ENCODE measurements at regions not wholly inside any gene's neighbourhood (a gene's known extent, or its start where the extent isn't known, plus 50 kb on each side); places are given as distances from the start of the nearest gene placed in this dataset.
A peak's percentile ranks its signal among the peaks of the same experiment; 100 is the strongest.

GRCh38 chr13:31930901-31931522 lies 100.6 kb upstream of the FRY start:
- H3K27me3 ChIP-seq (replicated peaks in 2 of 5; ENCODE audit: control insufficient read depth in 4 of 5, insufficient read depth in 5 of 5, low read length in 4 of 5): no peaks in the 10 kb centered on the region
- H3K4me1 ChIP-seq (ENCODE audit: control extremely low read depth in 1 of 4, control insufficient read depth in 4 of 4, insufficient read depth in 4 of 4, low read length in 3 of 4): peaks cover 13 to 41% (median 24%) of the 10 kb centered on the region in 4 experiments
- H3K27ac ChIP-seq (ENCODE audit: insufficient read depth in 1 of 2, low read depth in 1 of 2, low read length in 2 of 2, poor library complexity in 1 of 2, severe bottlenecking in 2 of 2): no peak overlapping the region
- no peaks in the 10 kb centered on the region for H3K36me3 ChIP-seq (ENCODE audit: control insufficient read depth in 4 of 4, insufficient read depth in 4 of 4, low read length in 3 of 4)
- ChIA-PET CTCF (interaction anchor here (0.9 to 1.0 kb wide), 2 partner anchors 12 to 21 kb away, joined by 3 read pairs; no protein-coding TSS in a partner anchor), POLR2A (no interaction called here)
- no peak overlapping the region for H3K4me3 ChIP-seq (ENCODE audit: control insufficient read depth in 1 of 7, extremely low read depth in 1 of 7, insufficient read depth in 4 of 7, low read depth in 2 of 7, low read length in 6 of 7)
- 81% methylated on average over 3 of the region's 3 CpGs for WGBS (ENCODE audit: insufficient coverage)
- no peaks in the 10 kb centered on the region for H3K9me3 ChIP-seq (ENCODE audit: control extremely low read depth in 1 of 5, control insufficient read depth in 4 of 5, insufficient read depth in 2 of 5, low read depth in 1 of 5, low read length in 4 of 5)
- peak in 2 of 3 donors; percentile 20 to 39 for DNase-seq

GRCh38 chr13:31937436-31937835 lies 94.1 kb upstream of the FRY start:
- WGBS (ENCODE audit: insufficient coverage): 100% methylated on average over 2 of the region's 4 CpGs
- POLR2A ChIA-PET: no interaction called here
- CTCF ChIA-PET: interaction anchor here (0.9 to 1.6 kb wide), 3 partner anchors 10 to 28 kb away, joined by 3 to 5 read pairs (median 4); no protein-coding TSS in a partner anchor

GRCh38 chr13:31940076-31940475 lies 91.5 kb upstream of the FRY start:
- WGBS (ENCODE audit: insufficient coverage): 90% methylated on average over 3 of the region's 4 CpGs
- POLR2A ChIA-PET: no interaction called here
- H3K27me3 ChIP-seq (replicated peaks in 2 of 5; ENCODE audit: control insufficient read depth in 4 of 5, insufficient read depth in 5 of 5, low read length in 4 of 5): no peaks in the 10 kb centered on the region
- H3K27ac ChIP-seq (ENCODE audit: insufficient read depth in 1 of 2, low read depth in 1 of 2, low read length in 2 of 2, poor library complexity in 1 of 2, severe bottlenecking in 2 of 2): no peak overlapping the region
- no peaks in the 10 kb centered on the region for H3K9me3 ChIP-seq (ENCODE audit: control extremely low read depth in 1 of 5, control insufficient read depth in 4 of 5, insufficient read depth in 2 of 5, low read depth in 1 of 5, low read length in 4 of 5)
- peaks cover 0 to 4% (median under 1%) of the 10 kb centered on the region in 4 experiments for H3K4me1 ChIP-seq (ENCODE audit: control extremely low read depth in 1 of 4, control insufficient read depth in 4 of 4, insufficient read depth in 4 of 4, low read length in 3 of 4)
- no peak overlapping the region for H3K4me3 ChIP-seq (ENCODE audit: control insufficient read depth in 1 of 7, extremely low read depth in 1 of 7, insufficient read depth in 4 of 7, low read depth in 2 of 7, low read length in 6 of 7)
- CTCF ChIA-PET: interaction anchor here (0.9 to 1.2 kb wide), 4 partner anchors 12 to 61 kb away, joined by 3 read pairs; no protein-coding TSS in a partner anchor
- no peaks in the 10 kb centered on the region for H3K36me3 ChIP-seq (ENCODE audit: control insufficient read depth in 4 of 4, insufficient read depth in 4 of 4, low read length in 3 of 4)
- no peak for DNase-seq

More at GRCh38 chr13:31937436-31937835, 94.1 kb upstream of the FRY start:
- H3K36me3 ChIP-seq (ENCODE audit: control insufficient read depth in 4 of 4, insufficient read depth in 4 of 4, low read length in 3 of 4): no peaks in the 10 kb centered on the region
- H3K4me3 ChIP-seq (ENCODE audit: control insufficient read depth in 1 of 7, extremely low read depth in 1 of 7, insufficient read depth in 4 of 7, low read depth in 2 of 7, low read length in 6 of 7): no peak overlapping the region
- no peaks in the 10 kb centered on the region for H3K4me1 ChIP-seq (ENCODE audit: control extremely low read depth in 1 of 4, control insufficient read depth in 4 of 4, insufficient read depth in 4 of 4, low read length in 3 of 4)
- no peaks in the 10 kb centered on the region for H3K9me3 ChIP-seq (ENCODE audit: control extremely low read depth in 1 of 5, control insufficient read depth in 4 of 5, insufficient read depth in 2 of 5, low read depth in 1 of 5, low read length in 4 of 5)
- no peaks in the 10 kb centered on the region for H3K27me3 ChIP-seq (replicated peaks in 2 of 5; ENCODE audit: control insufficient read depth in 4 of 5, insufficient read depth in 5 of 5, low read length in 4 of 5)
- H3K27ac ChIP-seq (ENCODE audit: insufficient read depth in 1 of 2, low read depth in 1 of 2, low read length in 2 of 2, poor library complexity in 1 of 2, severe bottlenecking in 2 of 2): no peak overlapping the region
- DNase-seq: no peak

GRCh38 chr13:31943591-31943990 lies 88.0 kb upstream of the FRY start:
- Histone ChIP-seq H3K27ac (ENCODE audit: insufficient read depth in 1 of 2, low read depth in 1 of 2, low read length in 2 of 2, poor library complexity in 1 of 2, severe bottlenecking in 2 of 2) (no peak overlapping the region), H3K4me3 (ENCODE audit: control insufficient read depth in 1 of 7, extremely low read depth in 1 of 7, insufficient read depth in 4 of 7, low read depth in 2 of 7, low read length in 6 of 7) (no peak overlapping the region), H3K9me3 (ENCODE audit: control extremely low read depth in 1 of 5, control insufficient read depth in 4 of 5, insufficient read depth in 2 of 5, low read depth in 1 of 5, low read length in 4 of 5) (no peaks in the 10 kb centered on the region), H3K4me1 (ENCODE audit: control extremely low read depth in 1 of 4, control insufficient read depth in 4 of 4, insufficient read depth in 4 of 4, low read length in 3 of 4) (peaks cover 0 to 7% (median 2%) of the 10 kb centered on the region in 4 experiments), H3K27me3 (replicated peaks in 2 of 5; ENCODE audit: control insufficient read depth in 4 of 5, insufficient read depth in 5 of 5, low read length in 4 of 5) (no peaks in the 10 kb centered on the region), H3K36me3 (ENCODE audit: control insufficient read depth in 4 of 4, insufficient read depth in 4 of 4, low read length in 3 of 4) (no peaks in the 10 kb centered on the region)
- POLR2A ChIA-PET: no interaction called here
- DNase-seq: no peak
- 90% methylated on average over 2 of the region's 3 CpGs for WGBS (ENCODE audit: insufficient coverage)
- CTCF ChIA-PET: interaction anchor here (1.4 kb wide), 1 partner anchor 16 kb away, joined by 3 read pairs; no protein-coding TSS in a partner anchor

- ChIA-PET POLR2A (no interaction called here), CTCF (interaction anchor here (0.9 to 1.4 kb wide), 3 partner anchors 15 to 30 kb away, joined by 3 to 4 read pairs (median 3); no protein-coding TSS in a partner anchor)
- no peaks in the 10 kb centered on the region for H3K36me3 ChIP-seq (ENCODE audit: control insufficient read depth in 4 of 4, insufficient read depth in 4 of 4, low read length in 3 of 4)
- no peaks in the 10 kb centered on the region for H3K27me3 ChIP-seq (replicated peaks in 2 of 5; ENCODE audit: control insufficient read depth in 4 of 5, insufficient read depth in 5 of 5, low read length in 4 of 5)
- WGBS (ENCODE audit: insufficient coverage): 100% methylated on average over 2 of the region's 3 CpGs
- DNase-seq: no peak
- no peak overlapping the region for H3K4me3 ChIP-seq (ENCODE audit: control insufficient read depth in 1 of 7, extremely low read depth in 1 of 7, insufficient read depth in 4 of 7, low read depth in 2 of 7, low read length in 6 of 7)
- H3K9me3 ChIP-seq (ENCODE audit: control extremely low read depth in 1 of 5, control insufficient read depth in 4 of 5, insufficient read depth in 2 of 5, low read depth in 1 of 5, low read length in 4 of 5): no peaks in the 10 kb centered on the region
- no peak overlapping the region for H3K27ac ChIP-seq (ENCODE audit: insufficient read depth in 1 of 2, low read depth in 1 of 2, low read length in 2 of 2, poor library complexity in 1 of 2, severe bottlenecking in 2 of 2)
- H3K4me1 ChIP-seq (ENCODE audit: control extremely low read depth in 1 of 4, control insufficient read depth in 4 of 4, insufficient read depth in 4 of 4, low read length in 3 of 4): peaks cover 1 to 12% (median 8%) of the 10 kb centered on the region in 4 experiments
These were observed 87.1 kb upstream of the FRY start for GRCh38 chr13:31944262-31945160.

- DNase-seq: peak in 2 of 3 donors; percentile 32 to 36
- ChIA-PET CTCF (interaction anchor here (0.9 to 1.0 kb wide), 2 partner anchors 16 to 31 kb away, joined by 3 to 4 read pairs; no protein-coding TSS in a partner anchor), POLR2A (no interaction called here)
- Histone ChIP-seq H3K27ac (ENCODE audit: insufficient read depth in 1 of 2, low read depth in 1 of 2, low read length in 2 of 2, poor library complexity in 1 of 2, severe bottlenecking in 2 of 2) (no peak overlapping the region), H3K4me1 (ENCODE audit: control extremely low read depth in 1 of 4, control insufficient read depth in 4 of 4, insufficient read depth in 4 of 4, low read length in 3 of 4) (peaks cover 5 to 21% (median 15%) of the 10 kb centered on the region in 4 experiments), H3K4me3 (ENCODE audit: control insufficient read depth in 1 of 7, extremely low read depth in 1 of 7, insufficient read depth in 4 of 7, low read depth in 2 of 7, low read length in 6 of 7) (no peak overlapping the region), H3K27me3 (replicated peaks in 2 of 5; ENCODE audit: control insufficient read depth in 4 of 5, insufficient read depth in 5 of 5, low read length in 4 of 5) (no peaks in the 10 kb centered on the region), H3K36me3 (ENCODE audit: control insufficient read depth in 4 of 4, insufficient read depth in 4 of 4, low read length in 3 of 4) (no peaks in the 10 kb centered on the region), H3K9me3 (ENCODE audit: control extremely low read depth in 1 of 5, control insufficient read depth in 4 of 5, insufficient read depth in 2 of 5, low read depth in 1 of 5, low read length in 4 of 5) (no peaks in the 10 kb centered on the region)
- WGBS (ENCODE audit: insufficient coverage): 98% methylated on average over 8 of the region's 14 CpGs
These were observed 86.2 kb upstream of the FRY start for GRCh38 chr13:31945202-31945961.

Data from common myeloid progenitor, CD34-positive (primary cell).